ENCODE measurements at regions not wholly inside any gene's neighbourhood (a gene's known extent, or its start where the extent isn't known, plus 50 kb on each side); places are given as distances from the start of the nearest gene placed in this dataset.

GRCh38 chr15:95429345-95429744 is 901.2 kb upstream of the NR2F2 start (continued):
- TF ChIP-seq BRCA1 (IDR thresholded peaks at IDR 0.05; ENCODE audit: low read depth, low read length) = no peak
- no peak for TF ChIP-seq CEBPB (IDR thresholded peaks at IDR 0.05; ENCODE audit: low read depth, low read length)
- no peak for TF ChIP-seq CBX8 (IDR thresholded peaks at IDR 0.05; ENCODE audit: borderline replicate concordance, low read depth, low read length)
- TF ChIP-seq, protein P1, sequence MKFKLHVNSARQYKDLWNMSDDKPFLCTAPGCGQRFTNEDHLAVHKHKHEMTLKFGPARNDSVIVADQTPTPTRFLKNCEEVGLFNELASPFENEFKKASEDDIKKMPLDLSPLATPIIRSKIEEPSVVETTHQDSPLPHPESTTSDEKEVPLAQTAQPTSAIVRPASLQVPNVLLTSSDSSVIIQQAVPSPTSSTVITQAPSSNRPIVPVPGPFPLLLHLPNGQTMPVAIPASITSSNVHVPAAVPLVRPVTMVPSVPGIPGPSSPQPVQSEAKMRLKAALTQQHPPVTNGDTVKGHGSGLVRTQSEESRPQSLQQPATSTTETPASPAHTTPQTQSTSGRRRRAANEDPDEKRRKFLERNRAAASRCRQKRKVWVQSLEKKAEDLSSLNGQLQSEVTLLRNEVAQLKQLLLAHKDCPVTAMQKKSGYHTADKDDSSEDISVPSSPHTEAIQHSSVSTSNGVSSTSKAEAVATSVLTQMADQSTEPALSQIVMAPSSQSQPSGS (IDR thresholded peaks at IDR 0.05; ENCODE audit: low read length) = no peak
- no peak for TF ChIP-seq TBP (IDR thresholded peaks at IDR 0.05; ENCODE audit: low read depth, low read length)
- TF ChIP-seq CHD1 (IDR thresholded peaks at IDR 0.05; ENCODE audit: low read depth, low read length) = no peak
- no peak for TF ChIP-seq YY1 (IDR thresholded peaks at IDR 0.05; ENCODE audit: low read depth, low read length)
- TF ChIP-seq FOSL1 (IDR thresholded peaks at IDR 0.05; ENCODE audit: insufficient read depth, low read depth, low read length) = no peak

All from H1 (cell line).